Body of pancreas (tissue), 4 donors: ENCODE measurements at regions not wholly inside any gene's neighbourhood (a gene's known extent, or its start where the extent isn't known, plus 50 kb on each side); places are given as distances from the start of the nearest gene placed in this dataset.

Source experiments
- POLR2A ChIP-seq, 3 donors: fragments of 450-650 bp; IDR thresholded peaks; one replicate each; pipeline ENCODE4 v1.6.1; 2016; ENCODE audit warnings: antibody characterized with exemption in 3 of 3, mild to moderate bottlenecking in 2 of 3
- TF ChIP-seq, protein P1 (sequence below), 7 experiments: fragments of 450-650 bp in 4 of 7; fragments of 200-600 bp in 3 of 7; sonication (generic) in 3 of 7; IDR thresholded peaks; one replicate each; pipeline ENCODE4 v1.5.1; 2016 to 2019; ENCODE audit warnings: antibody characterized with exemption in 7 of 7

GRCh38 chr5:91283899-91284298, 99.2 kb downstream of the ARRDC3 start:
- TF ChIP-seq, protein P1, sequence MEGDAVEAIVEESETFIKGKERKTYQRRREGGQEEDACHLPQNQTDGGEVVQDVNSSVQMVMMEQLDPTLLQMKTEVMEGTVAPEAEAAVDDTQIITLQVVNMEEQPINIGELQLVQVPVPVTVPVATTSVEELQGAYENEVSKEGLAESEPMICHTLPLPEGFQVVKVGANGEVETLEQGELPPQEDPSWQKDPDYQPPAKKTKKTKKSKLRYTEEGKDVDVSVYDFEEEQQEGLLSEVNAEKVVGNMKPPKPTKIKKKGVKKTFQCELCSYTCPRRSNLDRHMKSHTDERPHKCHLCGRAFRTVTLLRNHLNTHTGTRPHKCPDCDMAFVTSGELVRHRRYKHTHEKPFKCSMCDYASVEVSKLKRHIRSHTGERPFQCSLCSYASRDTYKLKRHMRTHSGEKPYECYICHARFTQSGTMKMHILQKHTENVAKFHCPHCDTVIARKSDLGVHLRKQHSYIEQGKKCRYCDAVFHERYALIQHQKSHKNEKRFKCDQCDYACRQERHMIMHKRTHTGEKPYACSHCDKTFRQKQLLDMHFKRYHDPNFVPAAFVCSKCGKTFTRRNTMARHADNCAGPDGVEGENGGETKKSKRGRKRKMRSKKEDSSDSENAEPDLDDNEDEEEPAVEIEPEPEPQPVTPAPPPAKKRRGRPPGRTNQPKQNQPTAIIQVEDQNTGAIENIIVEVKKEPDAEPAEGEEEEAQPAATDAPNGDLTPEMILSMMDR (IDR thresholded peaks at IDR 0.05) = no peak
- no peak for TF ChIP-seq POLR2A (IDR thresholded peaks at IDR 0.05)
